GM13977 (cell line): ENCODE measurements at regions not wholly inside any gene's neighbourhood (a gene's known extent, or its start where the extent isn't known, plus 50 kb on each side); places are given as distances from the start of the nearest gene placed in this dataset.

Experiments
- DNase-seq: peaks from one replicate; pipeline ENCODE4 v3.0.0; 2012; ENCODE audit warnings: low spot score
- CTCF ChIP-seq: IDR thresholded peaks from 2 replicates; pipeline ENCODE4 v1.5.1; 2012; ENCODE audit warnings: mild to moderate bottlenecking, control low read depth; ENCODE audit not compliant: insufficient read depth; ENCODE audit errors: extremely low read depth, missing control alignments
- in situ Hi-C: fragments of 300-500 bp; cut with MboI; formaldehyde crosslinking; loops from one replicate; pipeline ENCODE4 v1.12.0; 2022; ENCODE audit warnings: low sequenced_read_pairs, low pct_unique_long_range_greater_than_20kb, mixed read lengths, inconsistent platforms; ENCODE audit not compliant: unreplicated experiment

DNA sequence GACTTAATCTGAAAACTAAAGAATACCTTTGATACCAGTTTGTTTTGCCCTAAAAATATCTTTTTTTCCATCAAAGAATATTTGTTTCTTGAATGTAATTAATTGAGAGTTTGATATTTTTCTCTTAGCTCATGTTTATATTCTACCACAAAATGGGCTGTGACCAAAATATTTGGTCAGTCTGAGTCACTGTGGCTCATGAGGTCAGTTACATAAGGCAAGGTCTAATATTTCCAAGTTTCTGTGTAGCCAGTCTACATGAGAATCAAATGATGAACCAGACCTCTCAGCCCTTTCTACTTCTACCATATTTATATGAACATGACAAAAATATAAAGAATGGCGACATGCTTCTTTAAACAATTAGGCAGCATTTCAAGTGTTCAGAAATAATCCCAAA, 83.0 kb upstream of the IVNS1ABP start:
- in situ Hi-C loops = no loop called here
- no peak for DNase-seq
- no peak for TF ChIP-seq CTCF

GRCh38 chr1:185398599-185398998, 81.6 kb upstream of the IVNS1ABP start:
- in situ Hi-C loops = no loop called here
- DNase-seq = no peak
- no peak for TF ChIP-seq CTCF

GRCh38 chr1:185398022-185398421, 81.0 kb upstream of the IVNS1ABP start:
- in situ Hi-C loops = no loop called here
- DNase-seq = no peak
- TF ChIP-seq CTCF = no peak

- no peak for DNase-seq
- in situ Hi-C loops = no loop called here
- TF ChIP-seq CTCF = no peak
Observed at GRCh38 chr1:185397183-185397582, 80.1 kb upstream of the IVNS1ABP start.

DNA sequence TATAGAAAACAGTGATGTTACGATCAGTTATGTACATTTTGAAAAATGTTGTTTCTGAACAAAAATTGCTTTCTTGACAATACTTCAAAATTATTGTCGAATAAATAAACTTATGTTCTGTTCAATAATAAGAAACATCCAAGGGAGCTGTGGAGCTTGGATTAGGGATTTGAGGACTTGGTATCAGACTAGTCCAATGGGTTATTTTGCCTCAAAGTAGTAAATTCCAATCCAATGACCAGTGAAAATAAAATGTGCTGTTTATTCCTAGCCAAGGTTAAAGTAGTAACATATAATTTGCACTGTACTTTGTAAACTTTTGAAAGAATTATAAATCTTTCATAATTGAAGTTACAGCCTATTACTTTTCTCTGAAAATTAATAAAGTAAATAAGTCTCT, 79.1 kb upstream of the IVNS1ABP start:
- TF ChIP-seq CTCF = no peak
- in situ Hi-C loops = no loop called here
- DNase-seq = no peak

GRCh38 chr1:185393815-185394214, 76.8 kb upstream of the IVNS1ABP start:
- in situ Hi-C loops = no loop called here
- no peak for DNase-seq
- no peak for TF ChIP-seq CTCF

DNA sequence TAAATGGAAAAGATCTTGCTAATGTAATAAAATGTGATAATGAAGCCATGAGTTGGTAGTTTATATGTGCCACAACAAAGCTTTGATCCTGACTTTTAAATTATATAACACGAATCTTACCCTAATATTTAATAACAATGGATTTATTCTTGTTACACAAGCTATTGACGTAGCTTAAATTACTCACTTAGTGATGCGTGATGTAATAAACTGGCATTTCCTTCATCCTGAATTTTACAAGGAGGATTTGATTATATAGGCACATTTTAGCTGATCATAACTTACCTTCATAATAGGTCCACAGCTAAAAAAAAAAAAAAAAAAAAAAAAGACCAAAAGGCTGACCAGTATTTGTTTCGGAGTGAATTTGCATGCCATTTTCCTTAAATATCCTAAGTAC, 76.2 kb upstream of the IVNS1ABP start:
- in situ Hi-C loops = no loop called here
- no peak for TF ChIP-seq CTCF
- no peak for DNase-seq
